Neuronal stem cell (in vitro differentiated cells): ENCODE measurements at regions not wholly inside any gene's neighbourhood (a gene's known extent, or its start where the extent isn't known, plus 50 kb on each side); places are given as distances from the start of the nearest gene placed in this dataset.

ENCODE experiments used
- DNase-seq: peaks from one replicate; pipeline ENCODE4 v3.0.0-alpha.2; 2013; ENCODE audit warnings: low spot score
- H2AFZ ChIP-seq: one replicate; pipeline ENCODE4 v1.6.1; 2013; ENCODE audit warnings: mild to moderate bottlenecking, low read length, inconsistent platforms
- H2AK5ac ChIP-seq: 2 replicates; pipeline ENCODE4 v1.6.1; 2013; ENCODE audit warnings: low read depth, mild to moderate bottlenecking, inconsistent platforms, low read length, moderate library complexity, mixed read lengths
- H2BK120ac ChIP-seq: 2 replicates; pipeline ENCODE4 v1.6.1; 2013; ENCODE audit warnings: low read depth, mild to moderate bottlenecking, inconsistent platforms, low read length, moderate library complexity, mixed read lengths
- H2BK12ac ChIP-seq: one replicate; pipeline ENCODE4 v1.6.1; 2013; ENCODE audit warnings: low read length, inconsistent platforms
- H2BK15ac ChIP-seq: 2 replicates; pipeline ENCODE4 v1.6.1; 2013; ENCODE audit warnings: mild to moderate bottlenecking, low read length, inconsistent platforms, mixed read lengths
- H2BK5ac ChIP-seq: one replicate; pipeline ENCODE4 v1.6.1; 2013; ENCODE audit warnings: inconsistent platforms, mild to moderate bottlenecking, low read length, moderate library complexity
- H3K14ac ChIP-seq: one replicate; pipeline ENCODE4 v1.6.1; 2013; ENCODE audit warnings: low read length, inconsistent platforms
- H3K18ac ChIP-seq: 2 replicates; pipeline ENCODE4 v1.6.1; 2013; ENCODE audit warnings: low read length, inconsistent platforms
- H3K23ac ChIP-seq: 2 replicates; pipeline ENCODE4 v1.6.1; 2013; ENCODE audit warnings: low read depth, mild to moderate bottlenecking, mixed read lengths, low read length, inconsistent platforms; ENCODE audit not compliant: poor library complexity
- H3K27ac ChIP-seq: replicated peaks from 3 replicates; pipeline ENCODE4 v1.5.1; 2013; ENCODE audit warnings: low read length, inconsistent platforms
- H3K27me3 ChIP-seq, 3 experiments: 2 replicates each; pipeline ENCODE4 v1.6.1; 2013; ENCODE audit warnings: low read length in 3 of 3, mild to moderate bottlenecking in 2 of 3, inconsistent platforms in 1 of 3, low read depth in 1 of 3, mixed read lengths in 1 of 3, moderate library complexity in 1 of 3; ENCODE audit not compliant: control insufficient read depth in 3 of 3, insufficient read depth in 3 of 3
- H3K36me3 ChIP-seq, 2 donors: replicated peaks in 1 of 2; 2 replicates each; pipeline ENCODE4 v1.6.1; 2013; ENCODE audit warnings: low read length in 2 of 2; ENCODE audit not compliant: control insufficient read depth in 2 of 2, insufficient read depth in 2 of 2
- H3K4ac ChIP-seq: 2 replicates; pipeline ENCODE4 v1.6.1; 2013; ENCODE audit warnings: inconsistent platforms, mild to moderate bottlenecking, low read length, moderate library complexity
- H3K4me1 ChIP-seq, 2 donors: 1 replicate in 1 of 2; 2 replicates in 1 of 2; pipeline ENCODE4 v1.6.1; 2013; ENCODE audit warnings: low read length in 2 of 2, low read depth in 1 of 2; ENCODE audit not compliant: control insufficient read depth in 2 of 2, insufficient read depth in 1 of 2
- H3K4me2 ChIP-seq: one replicate; pipeline ENCODE4 v1.6.1; 2013; ENCODE audit warnings: mild to moderate bottlenecking, low read length, inconsistent platforms; ENCODE audit not compliant: insufficient read depth, poor library complexity, severe bottlenecking
- H3K4me3 ChIP-seq, 2 donors: 2 replicates each; pipeline ENCODE4 v1.5.1; 2013; ENCODE audit warnings: low read length in 2 of 2, mild to moderate bottlenecking in 2 of 2, inconsistent platforms in 1 of 2, moderate library complexity in 1 of 2
- H3K79me1 ChIP-seq: one replicate; pipeline ENCODE4 v1.6.1; 2013; ENCODE audit warnings: low read depth, mild to moderate bottlenecking, inconsistent platforms, low read length, moderate library complexity
- H3K9ac ChIP-seq: one replicate; pipeline ENCODE4 v1.6.1; 2013; ENCODE audit warnings: mild to moderate bottlenecking, low read depth, low read length, inconsistent platforms; ENCODE audit not compliant: poor library complexity
- H3K9me3 ChIP-seq, 2 donors: replicated peaks in 1 of 2; 2 replicates each; pipeline versions ENCODE3 to v1.6.1; 2013; ENCODE audit warnings: low read length in 2 of 2, mild to moderate bottlenecking in 2 of 2, inconsistent platforms in 1 of 2, low read depth in 1 of 2, mixed read lengths in 1 of 2, moderate library complexity in 1 of 2; ENCODE audit not compliant: control insufficient read depth in 2 of 2, insufficient read depth in 1 of 2
- H4K8ac ChIP-seq: one replicate; pipeline ENCODE4 v1.6.1; 2013; ENCODE audit warnings: low read depth, mild to moderate bottlenecking, inconsistent platforms, low read length, moderate library complexity
- H4K91ac ChIP-seq: one replicate; pipeline ENCODE4 v1.6.1; 2013; ENCODE audit warnings: low read length, low read depth, mild to moderate bottlenecking, inconsistent platforms; ENCODE audit not compliant: poor library complexity
- WGBS, 2 donors: extraction: QIAGEN DNeasy Blood & Tissue Kit; methylation state at CpG; one replicate each; pipeline ENCODE4 v1.1.7; 2013; ENCODE audit warnings: missing lambda C conversion rate in 2 of 2, mixed read lengths in 1 of 2; ENCODE audit not compliant: insufficient read length in 2 of 2, insufficient replicate concordance in 1 of 2; ENCODE audit errors: extremely low coverage in 2 of 2; 5-methylcytosine and 5-hydroxymethylcytosine counted together

DNA sequence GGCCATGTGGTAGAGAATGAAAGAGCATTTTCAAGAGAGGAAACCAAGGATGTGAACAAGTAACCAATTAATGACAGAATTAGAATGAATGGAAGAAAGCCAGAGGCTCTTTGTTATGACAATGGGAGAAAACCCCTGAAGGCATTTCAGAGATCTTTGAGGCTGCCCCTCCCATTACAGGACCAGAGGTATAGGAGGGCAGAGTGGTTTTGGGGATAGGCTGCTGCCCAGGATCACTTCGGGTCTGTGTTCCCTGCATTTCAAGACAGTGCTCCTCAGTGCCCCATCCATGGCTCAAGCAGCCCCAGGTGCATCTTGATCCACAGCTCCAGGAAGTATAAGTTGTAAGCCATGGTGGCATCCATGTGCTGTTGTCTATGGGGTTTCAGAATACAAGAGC, 124.0 kb upstream of the HPF1 start:
- DNase-seq, result no peak
- H3K4ac ChIP-seq, result no peak overlapping the region
- H3K36me3 ChIP-seq, result no peaks in the 10 kb centered on the region
- H3K4me3 ChIP-seq, result no peak overlapping the region
- no peaks in the 10 kb centered on the region for H3K27me3 ChIP-seq
- H4K8ac ChIP-seq, result no peak overlapping the region
- H2BK5ac ChIP-seq, result no peak overlapping the region
- no peak overlapping the region for H2BK15ac ChIP-seq
- no peak overlapping the region for H2BK120ac ChIP-seq
- H3K9ac ChIP-seq, result no peak overlapping the region
- no peak overlapping the region for H3K4me2 ChIP-seq
- H2AFZ ChIP-seq, result no peak overlapping the region
- no peak overlapping the region for H3K23ac ChIP-seq
- H3K9me3 ChIP-seq, result no peaks in the 10 kb centered on the region
- no peaks in the 10 kb centered on the region for H3K79me1 ChIP-seq
- no peaks in the 10 kb centered on the region for H3K4me1 ChIP-seq
- H3K14ac ChIP-seq, result no peak overlapping the region
- H3K18ac ChIP-seq, result no peak overlapping the region
- WGBS, 2 donors, result no CpG with 5 or more reads among the region's 1 CpG
- H2AK5ac ChIP-seq, result no peak overlapping the region
- H3K27ac ChIP-seq, result no peak overlapping the region
- H2BK12ac ChIP-seq, result no peak overlapping the region
- H4K91ac ChIP-seq, result no peak overlapping the region

DNA sequence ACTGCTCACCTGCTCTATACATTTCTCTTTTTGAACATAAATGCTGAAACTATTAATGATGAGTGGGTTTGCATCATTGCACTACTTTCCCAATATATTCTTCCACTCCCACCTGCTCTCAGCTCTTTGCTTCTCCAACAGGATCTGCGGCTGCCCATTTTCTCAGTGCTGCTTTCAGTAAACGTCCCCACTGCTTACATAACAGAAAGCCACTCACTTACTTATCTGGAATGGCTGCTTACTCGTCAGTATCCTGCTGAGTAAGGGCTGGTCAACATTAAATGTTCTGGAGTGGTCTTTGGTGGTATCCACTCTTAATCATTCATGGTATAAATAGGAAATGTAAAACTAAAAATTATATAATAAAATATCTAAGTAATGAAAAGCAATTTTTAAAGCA, 112.8 kb upstream of the HPF1 start:
- H2AFZ ChIP-seq, result no peak overlapping the region
- no peak overlapping the region for H3K4me3 ChIP-seq
- no peak overlapping the region for H3K18ac ChIP-seq
- H4K91ac ChIP-seq, result no peak overlapping the region
- H2AK5ac ChIP-seq, result no peak overlapping the region
- no CpG with 5 or more reads among the region's 3 CpGs for WGBS, 2 donors
- no peak overlapping the region for H3K9ac ChIP-seq
- H3K36me3 ChIP-seq, result no peaks in the 10 kb centered on the region
- no peak overlapping the region for H3K4ac ChIP-seq
- H2BK5ac ChIP-seq, result no peak overlapping the region
- no peak overlapping the region for H3K27ac ChIP-seq
- no peaks in the 10 kb centered on the region for H3K79me1 ChIP-seq
- H4K8ac ChIP-seq, result no peak overlapping the region
- H3K4me2 ChIP-seq, result no peak overlapping the region
- DNase-seq, result no peak
- no peak overlapping the region for H3K14ac ChIP-seq
- H2BK12ac ChIP-seq, result no peak overlapping the region
- H3K9me3 ChIP-seq, result no peaks in the 10 kb centered on the region
- no peaks in the 10 kb centered on the region for H3K4me1 ChIP-seq
- no peaks in the 10 kb centered on the region for H3K27me3 ChIP-seq
- H2BK15ac ChIP-seq, result no peak overlapping the region
- no peak overlapping the region for H3K23ac ChIP-seq
- H2BK120ac ChIP-seq, result no peak overlapping the region

DNA sequence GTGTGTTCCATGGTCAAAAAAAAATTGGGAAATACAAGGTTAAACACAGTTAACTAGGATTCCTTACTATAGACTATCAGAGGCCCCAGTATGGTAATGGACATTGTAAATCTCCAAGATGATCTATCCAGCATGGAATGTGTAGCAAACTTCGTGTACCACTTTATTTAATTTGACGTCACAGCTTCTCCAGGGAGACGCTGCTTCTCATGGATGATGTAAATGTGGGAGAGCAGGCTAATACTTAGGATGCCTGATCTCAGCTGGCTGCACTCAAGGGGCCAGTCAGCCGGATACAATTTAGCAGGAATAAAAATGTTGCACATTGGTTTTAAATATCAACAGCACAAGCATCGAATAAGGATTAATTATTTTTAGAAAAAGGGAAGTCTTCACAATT, 111.7 kb upstream of the HPF1 start:
- Histone ChIP-seq H3K14ac (no peak overlapping the region), H2BK15ac (no peak overlapping the region), H3K4me3 (no peak overlapping the region), H3K23ac (no peak overlapping the region), H3K36me3 (no peaks in the 10 kb centered on the region), H2BK12ac (no peak overlapping the region), H3K79me1 (no peaks in the 10 kb centered on the region), H3K4me1 (no peaks in the 10 kb centered on the region), H4K91ac (no peak overlapping the region), H4K8ac (no peak overlapping the region), H3K27me3 (no peaks in the 10 kb centered on the region), H2BK5ac (no peak overlapping the region), H3K4me2 (no peak overlapping the region), H3K4ac (no peak overlapping the region), H3K9ac (no peak overlapping the region), H2AFZ (no peak overlapping the region), H3K27ac (no peak overlapping the region), H3K18ac (no peak overlapping the region), H2AK5ac (no peak overlapping the region), H3K9me3 (no peaks in the 10 kb centered on the region), H2BK120ac (no peak overlapping the region)
- no CpG with 5 or more reads among the region's 5 CpGs for WGBS, 2 donors
- DNase-seq, result no peak

DNA sequence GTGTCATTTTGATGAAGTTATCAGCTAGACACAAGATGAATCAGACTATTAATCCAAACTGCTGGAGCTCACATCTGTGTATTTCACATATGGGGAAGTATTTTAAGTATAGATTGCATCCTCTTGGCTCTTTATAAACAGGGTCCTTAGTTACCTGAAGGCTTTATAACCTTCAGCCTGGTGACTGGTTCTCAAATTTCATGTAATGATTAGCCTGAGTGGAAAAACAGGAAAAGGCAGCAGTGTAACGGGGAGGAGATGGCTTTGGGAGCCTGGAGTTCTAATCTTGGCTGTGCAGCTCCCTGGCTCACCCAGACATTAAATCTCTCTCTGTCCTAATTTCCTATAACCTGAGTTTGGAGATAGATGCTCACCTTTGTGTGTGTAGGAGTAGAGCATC, 103.8 kb upstream of the HPF1 start:
- Histone ChIP-seq H3K9ac (no peak overlapping the region), H3K36me3 (no peaks in the 10 kb centered on the region), H3K79me1 (no peaks in the 10 kb centered on the region), H2BK15ac (no peak overlapping the region), H3K18ac (no peak overlapping the region), H2BK5ac (no peak overlapping the region), H2BK120ac (no peak overlapping the region), H3K14ac (no peak overlapping the region), H2AK5ac (no peak overlapping the region), H3K4me2 (no peak overlapping the region), H3K4me3 (no peak overlapping the region), H3K9me3 (no peaks in the 10 kb centered on the region), H3K4me1 (peaks cover 0 to 4% of the 10 kb centered on the region in 2 donors), H2BK12ac (no peak overlapping the region), H3K27ac (no peak overlapping the region), H3K27me3 (no peaks in the 10 kb centered on the region), H2AFZ (no peak overlapping the region), H4K91ac (no peak overlapping the region), H4K8ac (no peak overlapping the region), H3K4ac (no peak overlapping the region), H3K23ac (no peak overlapping the region)
- no CpG with 5 or more reads among the region's 1 CpG for WGBS, 2 donors
- no peak for DNase-seq
